GM23248 (cell line): ENCODE measurements at regions not wholly inside any gene's neighbourhood (a gene's known extent, or its start where the extent isn't known, plus 50 kb on each side); places are given as distances from the start of the nearest gene placed in this dataset.
"Not testable (repeated sequence)": the region's sequence is repeated elsewhere in the genome, so short reads cannot be mapped to it uniquely, and the experiment has no call there.

Experiments used
- DNase-seq: peaks from one replicate; pipeline ENCODE4 v3.0.0-alpha.2; 2015
- H2AFZ ChIP-seq: fragments of 200-600 bp; sonication (generic); 2 replicates; pipeline ENCODE4 v1.6.1; 2016; ENCODE audit warnings: antibody characterized with exemption
- H3F3A ChIP-seq: fragments of 200-600 bp; sonication (generic); 2 replicates; pipeline ENCODE4 v1.6.1; 2016; ENCODE audit warnings: mild to moderate bottlenecking, antibody characterized with exemption, mixed run types; ENCODE audit not compliant: insufficient read depth
- H3K27ac ChIP-seq: fragments of 200-600 bp; sonication (generic); 2 replicates; pipeline ENCODE4 v1.5.1; 2016; ENCODE audit warnings: mild to moderate bottlenecking
- H3K27me3 ChIP-seq: fragments of 200-600 bp; sonication (generic); replicated peaks from 2 replicates; pipeline ENCODE4 v1.6.1; 2016; ENCODE audit warnings: mild to moderate bottlenecking; ENCODE audit not compliant: insufficient read depth
- H3K36me3 ChIP-seq: fragments of 200-600 bp; sonication (generic); 2 replicates; pipeline ENCODE4 v1.6.1; 2016; ENCODE audit warnings: low read depth, mild to moderate bottlenecking
- H3K4me1 ChIP-seq: fragments of 200-600 bp; sonication (generic); 2 replicates; pipeline ENCODE4 v1.6.1; 2016; ENCODE audit warnings: mild to moderate bottlenecking; ENCODE audit not compliant: insufficient read depth
- H3K4me2 ChIP-seq: fragments of 200-600 bp; sonication (generic); one replicate; pipeline ENCODE4 v1.6.1; 2016; ENCODE audit warnings: mild to moderate bottlenecking; ENCODE audit not compliant: unreplicated experiment
- H3K4me3 ChIP-seq: fragments of 200-600 bp; sonication (generic); 2 replicates; pipeline ENCODE4 v1.5.1; 2016; ENCODE audit warnings: mild to moderate bottlenecking
- H3K79me2 ChIP-seq: fragments of 200-600 bp; sonication (generic); 2 replicates; pipeline ENCODE4 v1.6.1; 2016; ENCODE audit warnings: mild to moderate bottlenecking; ENCODE audit not compliant: insufficient read depth
- H3K9ac ChIP-seq: fragments of 200-600 bp; sonication (generic); 2 replicates; pipeline ENCODE4 v1.6.1; 2016; ENCODE audit warnings: mild to moderate bottlenecking
- H3K9me2 ChIP-seq: fragments of 200-600 bp; sonication (generic); 2 replicates; pipeline ENCODE4 v1.6.1; 2016; ENCODE audit warnings: mixed run types, mild to moderate bottlenecking, moderate library complexity; ENCODE audit not compliant: insufficient read depth
- H3K9me3 ChIP-seq: fragments of 200-600 bp; sonication (generic); one replicate; pipeline ENCODE4 v1.6.1; 2017; ENCODE audit warnings: low read depth
- H4K20me1 ChIP-seq: fragments of 200-600 bp; sonication (generic); 2 replicates; pipeline ENCODE4 v1.6.0; 2016; ENCODE audit not compliant: insufficient read depth
- EZH2 ChIP-seq: fragments of 200-600 bp; sonication (generic); IDR thresholded peaks from 2 replicates; pipeline ENCODE4 v1.6.1; 2018; ENCODE audit warnings: antibody characterized with exemption, mild to moderate bottlenecking; ENCODE audit not compliant: insufficient read depth, poor library complexity, severe bottlenecking
- EZH2phosphoT487 ChIP-seq: fragments of 200-600 bp; sonication (generic); IDR thresholded peaks from 2 replicates; pipeline ENCODE4 v1.6.1; 2018; ENCODE audit warnings: antibody characterized with exemption, moderate library complexity, mild to moderate bottlenecking, low read depth; ENCODE audit not compliant: insufficient read depth
- WGBS, 2 experiments: methylation state at CpG; one replicate each; pipeline ENCODE4 v1.1.6; 2015 to 2017; ENCODE audit warnings: low lambda C conversion rate in 2 of 2, low coverage in 1 of 2; ENCODE audit errors: missing lambda C conversion rate in 2 of 2; 5-methylcytosine and 5-hydroxymethylcytosine counted together
- in situ Hi-C: fragments of 300-500 bp; cut with MboI; formaldehyde crosslinking; loops from 2 replicates; pipeline ENCODE4 v1.15.0; 2020

DNA sequence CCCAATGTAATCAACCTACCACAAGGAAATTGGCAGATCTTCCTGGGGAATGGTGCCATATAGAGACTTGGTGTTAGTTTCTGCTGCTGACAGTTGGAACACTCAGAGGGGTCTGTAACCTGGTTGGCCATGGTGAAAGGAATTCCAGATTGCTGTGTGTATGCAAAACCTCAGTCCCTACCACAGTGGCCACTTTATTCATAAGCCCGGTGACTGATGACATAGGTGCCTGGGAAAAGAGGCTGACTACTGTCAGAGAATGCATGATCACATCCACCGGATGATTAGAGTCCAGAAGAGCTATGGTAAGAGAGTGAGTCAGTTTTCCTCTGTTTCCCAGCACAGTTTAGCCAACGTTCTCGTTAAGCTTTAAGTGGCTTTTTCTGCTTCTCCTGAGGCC lies 156.8 kb upstream of the NPAP1 start:
- in situ Hi-C loops, H3K36me3 ChIP-seq, DNase-seq, H3K4me3 ChIP-seq, H3K9me2 ChIP-seq, H3K79me2 ChIP-seq, H3K4me2 ChIP-seq, H4K20me1 ChIP-seq, H3K4me1 ChIP-seq, H3K27me3 ChIP-seq, H3K27ac ChIP-seq, H2AFZ ChIP-seq, H3F3A ChIP-seq, H3K9me3 ChIP-seq, H3K9ac ChIP-seq: not testable (repeated sequence)
- WGBS, 2 experiments, result 15 to 29% methylated on average over 4 of the region's 4 CpGs

DNA sequence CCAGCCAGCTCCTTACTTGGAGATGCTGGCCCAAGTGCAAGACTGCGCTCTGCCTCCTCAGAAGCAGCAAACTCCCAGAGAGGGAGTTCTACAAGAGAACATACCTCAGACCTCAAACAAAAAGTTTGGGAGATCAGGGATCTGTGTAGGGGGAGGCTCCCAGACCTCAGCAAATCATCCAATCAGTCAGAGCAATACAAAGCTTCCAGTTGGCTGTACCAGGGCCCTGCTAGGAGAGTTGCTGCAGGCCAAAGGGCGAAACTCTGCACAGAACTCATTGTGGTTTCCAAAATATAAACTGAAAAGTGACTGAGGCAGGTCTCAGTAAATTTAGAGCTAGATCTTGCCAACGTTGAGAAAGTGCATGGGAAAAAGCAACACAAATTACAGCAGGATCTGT lies 144.3 kb upstream of the NPAP1 start:
- in situ Hi-C loops, H3K27ac ChIP-seq: not testable (repeated sequence)

DNA sequence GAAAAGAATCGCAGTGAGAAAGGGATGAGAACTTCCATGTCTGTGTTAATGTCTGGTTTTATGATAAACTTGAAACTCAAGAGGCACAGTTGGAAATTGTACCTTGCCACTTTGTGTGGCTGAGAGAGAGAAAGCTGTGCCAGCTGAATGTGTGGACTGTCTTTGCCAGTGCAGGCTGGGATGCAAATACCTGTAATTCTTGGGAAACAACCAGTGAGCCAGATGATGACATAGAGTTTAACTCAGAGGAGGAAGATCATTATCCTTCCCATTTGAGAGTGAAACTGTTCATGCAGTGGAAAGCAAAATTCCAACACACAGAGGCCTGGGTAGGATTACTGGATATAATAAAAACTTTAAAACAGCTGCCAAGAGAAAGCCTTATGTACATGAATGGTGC lies 141.5 kb upstream of the NPAP1 start:
- H3K4me1 ChIP-seq, DNase-seq, H3K4me2 ChIP-seq, H2AFZ ChIP-seq, H3K27me3 ChIP-seq, H3K36me3 ChIP-seq, H3K9ac ChIP-seq, H3F3A ChIP-seq, H3K79me2 ChIP-seq, H3K9me2 ChIP-seq, H3K27ac ChIP-seq, in situ Hi-C loops, H3K4me3 ChIP-seq, H3K9me3 ChIP-seq, H4K20me1 ChIP-seq: not testable (repeated sequence)
- WGBS, 2 experiments, result 13 to 33% methylated on average over 1 of the region's 1 CpG

More for the DNA sequence above, 144.3 kb upstream of the NPAP1 start:
- H3K4me1 ChIP-seq, H2AFZ ChIP-seq, H4K20me1 ChIP-seq, H3K4me2 ChIP-seq, H3K9ac ChIP-seq, H3K36me3 ChIP-seq, DNase-seq, H3K27me3 ChIP-seq, H3K4me3 ChIP-seq, H3K79me2 ChIP-seq, H3K9me3 ChIP-seq, H3F3A ChIP-seq, H3K9me2 ChIP-seq: not testable (repeated sequence)
- 4 to 8% methylated on average over 3 of the region's 3 CpGs for WGBS, 2 experiments

DNA sequence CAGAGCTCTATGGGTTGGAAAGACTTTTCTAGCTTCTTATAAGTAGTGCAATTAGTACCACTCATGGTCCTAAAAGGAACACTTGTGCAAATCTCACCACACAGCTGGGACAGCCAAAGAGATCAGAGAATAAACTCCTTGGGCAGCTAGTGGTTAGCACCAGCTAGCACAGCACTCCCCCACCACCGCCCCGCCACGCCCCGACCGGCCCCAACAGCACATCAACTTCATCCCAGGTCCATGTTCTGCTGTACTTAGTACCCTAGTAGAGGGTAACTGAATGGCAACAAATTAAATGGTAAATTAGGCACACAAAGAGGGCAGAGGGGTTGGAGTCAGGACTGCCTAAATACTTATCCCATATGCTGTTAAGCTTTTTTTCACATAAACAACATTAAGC lies 118.3 kb upstream of the NPAP1 start:
- H4K20me1 ChIP-seq, H3K27me3 ChIP-seq, H3K9me3 ChIP-seq, H3K27ac ChIP-seq, DNase-seq, H2AFZ ChIP-seq, H3K9ac ChIP-seq, H3K79me2 ChIP-seq, H3K4me2 ChIP-seq, in situ Hi-C loops, H3K9me2 ChIP-seq, H3K4me1 ChIP-seq, H3F3A ChIP-seq, H3K4me3 ChIP-seq, H3K36me3 ChIP-seq: not testable (repeated sequence)
- 32% methylated on average over 5 of the region's 5 CpGs for WGBS, 2 experiments

DNA sequence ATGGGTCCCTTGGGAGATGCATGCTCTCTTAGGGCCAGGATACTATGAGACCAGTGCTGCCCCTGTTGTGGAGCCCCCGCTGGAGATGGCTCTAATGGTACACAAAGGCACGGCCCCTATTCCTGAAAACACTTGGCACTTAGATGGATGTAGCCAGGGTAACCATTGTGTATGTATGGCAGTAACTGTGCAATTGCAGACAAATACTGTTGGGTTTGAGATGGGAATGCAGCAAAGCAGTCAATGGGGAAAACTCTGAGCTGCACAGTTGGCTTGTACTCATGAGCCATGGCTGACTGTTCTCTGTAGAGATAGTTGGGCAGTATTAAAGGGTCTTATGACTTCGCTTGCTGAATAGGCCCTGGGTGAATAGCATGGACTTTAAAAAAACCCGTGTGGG lies 67.9 kb upstream of the NPAP1 start:
- no peak overlapping the region for H3K4me3 ChIP-seq
- H3K9me2 ChIP-seq, result no peaks in the 10 kb centered on the region
- in situ Hi-C loops, result no loop called here
- H3K4me1 ChIP-seq, result no peaks in the 10 kb centered on the region
- H3K9me3 ChIP-seq, result no peaks in the 10 kb centered on the region
- H3K27ac ChIP-seq, result no peak overlapping the region
- H3K4me2 ChIP-seq, result no peak overlapping the region
- WGBS, 2 experiments, result 6 to 14% methylated on average over 4 of the region's 4 CpGs
- TF ChIP-seq EZH2 (no peak), EZH2phosphoT487 (no peak)
- no peak overlapping the region for H3K9ac ChIP-seq
- H2AFZ ChIP-seq, result no peak overlapping the region
- H3F3A ChIP-seq, result no peaks in the 10 kb centered on the region
- no peaks in the 10 kb centered on the region for H3K79me2 ChIP-seq
- no peaks in the 10 kb centered on the region for H3K36me3 ChIP-seq
- H4K20me1 ChIP-seq, result no peaks in the 10 kb centered on the region
- H3K27me3 ChIP-seq, result no peaks in the 10 kb centered on the region
- no peak for DNase-seq
